Activated naive CD4-positive, alpha-beta T cell treated with anti-CD3 and anti-CD28 coated beads for 36 hours (primary cell): ENCODE measurements at regions not wholly inside any gene's neighbourhood (a gene's known extent, or its start where the extent isn't known, plus 50 kb on each side); places are given as distances from the start of the nearest gene placed in this dataset.

Experiments
- CTCF ChIA-PET: fragments of 350-600 bp; sonication (Branson Sonifier 250); formaldehyde crosslinking; loops from one replicate; lab custom pipeline; 2021; ENCODE audit warnings: antibody characterized with exemption; lab: Charles Lee
- DNase-seq: peaks from one replicate; pipeline ENCODE4 v3.0.0-alpha.2; 2020
- H3K27ac Mint-ChIP-seq: one replicate; pipeline ENCODE4 v1.8.0; 2021; ENCODE audit warnings: mild to moderate bottlenecking, mixed read lengths
- H3K27me3 Mint-ChIP-seq: one replicate; pipeline ENCODE4 v1.8.0; 2021; ENCODE audit warnings: low read depth, mixed read lengths
- H3K36me3 Mint-ChIP-seq: one replicate; pipeline ENCODE4 v1.8.0; 2021; ENCODE audit warnings: low read depth, mixed read lengths
- H3K4me1 Mint-ChIP-seq: one replicate; pipeline ENCODE4 v1.8.0; 2021; ENCODE audit warnings: low read depth, mixed read lengths
- H3K4me3 Mint-ChIP-seq: one replicate; pipeline ENCODE4 v1.8.0; 2021; ENCODE audit warnings: mild to moderate bottlenecking, moderate library complexity, mixed read lengths
- H3K9me3 Mint-ChIP-seq: one replicate; pipeline ENCODE4 v1.8.0; 2021; ENCODE audit warnings: mixed read lengths
- intact Hi-C: fragments of 100-400 bp; cut with micrococcal nuclease; formaldehyde crosslinking; loops from one replicate; pipeline ENCODE4 v1.15.1; 2023

DNA sequence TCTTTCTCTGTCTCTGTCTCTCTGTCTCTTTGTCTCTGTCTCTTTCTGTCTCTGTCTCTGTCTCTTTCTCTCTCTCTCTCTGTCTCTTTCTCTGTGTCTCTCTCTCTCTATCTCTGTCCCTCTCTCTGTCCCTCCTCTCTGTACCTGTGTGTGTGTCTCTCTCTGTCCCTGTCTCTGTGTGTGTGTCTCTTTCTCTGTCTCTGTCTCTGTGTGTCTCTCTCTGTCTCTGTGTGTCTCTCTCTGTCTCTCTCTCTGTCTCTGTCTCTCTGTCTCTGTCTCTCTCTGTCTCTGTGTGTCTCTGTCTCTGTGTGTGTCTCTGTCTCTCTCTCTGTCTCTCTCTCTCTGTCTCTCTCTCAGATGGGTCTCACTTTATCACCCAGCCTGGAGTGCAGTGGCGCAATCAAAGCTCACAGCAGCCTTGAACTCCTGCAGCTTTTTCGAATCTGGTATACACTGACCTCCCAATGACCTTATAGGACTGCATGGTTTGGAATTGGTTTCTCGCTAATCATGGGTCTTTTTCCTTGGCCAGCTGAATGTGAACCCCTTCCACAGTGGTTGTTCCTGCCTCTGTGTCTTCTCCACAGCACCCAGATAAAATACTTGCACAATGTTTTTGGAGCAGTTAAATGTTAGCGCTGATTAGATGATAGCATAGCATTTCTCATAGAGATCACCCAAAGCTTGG, 102.6 kb upstream of the KLHL25 start:
- no peak for DNase-seq
- intact Hi-C loops, result no loop called here
- CTCF ChIA-PET, result no interaction called here
- Mint-ChIP-seq H3K4me3 (no peak overlapping the region), H3K9me3 (no peaks in the 10 kb centered on the region), H3K36me3 (no peaks in the 10 kb centered on the region), H3K4me1 (no peaks in the 10 kb centered on the region), H3K27ac (no peak overlapping the region), H3K27me3 (peaks cover 20% of the 10 kb centered on the region)

DNA sequence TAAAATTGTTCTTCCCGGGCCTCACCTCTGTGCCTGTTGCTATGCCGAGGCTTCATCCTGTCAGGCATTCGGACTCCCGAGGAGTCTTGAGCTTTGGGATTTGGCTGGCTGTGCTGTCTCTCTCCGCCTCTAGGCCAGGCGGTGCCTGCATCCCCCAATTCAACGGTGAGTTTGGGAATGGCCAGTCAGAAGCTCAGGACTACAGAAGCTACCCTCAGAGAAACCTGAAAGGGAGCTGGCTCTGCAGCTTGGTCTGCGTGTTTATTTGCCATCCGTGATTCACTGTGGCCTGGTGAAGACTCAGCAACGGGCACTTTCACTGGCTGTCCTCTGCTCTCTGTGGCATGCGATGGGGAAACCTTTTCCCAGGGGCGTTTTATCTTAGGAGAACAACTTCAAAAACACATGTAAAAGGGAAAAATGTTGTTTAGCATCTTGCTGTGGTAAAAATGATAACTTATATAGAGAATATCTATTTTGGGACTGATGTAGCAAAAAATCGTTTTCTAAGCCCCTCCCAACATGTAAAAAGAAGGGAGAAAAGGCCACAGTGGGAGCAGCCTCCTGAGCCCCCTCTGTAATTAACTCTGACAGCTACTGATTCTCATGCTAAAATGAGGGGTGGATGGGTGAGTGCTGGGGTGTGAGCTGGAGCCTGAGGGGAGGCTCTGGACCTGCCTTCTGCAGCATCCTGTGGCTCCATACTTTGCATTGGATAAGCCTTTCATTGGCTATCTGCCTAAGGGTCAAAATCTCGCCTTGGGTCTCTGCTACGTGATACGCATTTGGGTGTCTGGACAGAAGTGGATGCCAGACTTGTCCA, 103.4 kb upstream of the KLHL25 start:
- CTCF ChIA-PET, result no interaction called here
- no peaks in the 10 kb centered on the region for H3K36me3 Mint-ChIP-seq

GRCh38 chr15:85899927-85900326, 105.2 kb upstream of the KLHL25 start:
- DNase-seq, result no peak
- H3K27me3 Mint-ChIP-seq, result peaks cover 13% of the 10 kb centered on the region
- H3K36me3 Mint-ChIP-seq, result no peaks in the 10 kb centered on the region
- CTCF ChIA-PET, result no interaction called here
- no peak overlapping the region for H3K4me3 Mint-ChIP-seq
- no peaks in the 10 kb centered on the region for H3K9me3 Mint-ChIP-seq
- intact Hi-C loops, result no loop called here
- no peak overlapping the region for H3K27ac Mint-ChIP-seq
- no peaks in the 10 kb centered on the region for H3K4me1 Mint-ChIP-seq

More for the DNA sequence above, 103.4 kb upstream of the KLHL25 start:
- intact Hi-C loops, result no loop called here
- Mint-ChIP-seq H3K27me3 (peaks cover 15% of the 10 kb centered on the region), H3K4me3 (no peak overlapping the region), H3K4me1 (no peaks in the 10 kb centered on the region), H3K27ac (no peak overlapping the region), H3K9me3 (no peaks in the 10 kb centered on the region)
- no peak for DNase-seq

DNA sequence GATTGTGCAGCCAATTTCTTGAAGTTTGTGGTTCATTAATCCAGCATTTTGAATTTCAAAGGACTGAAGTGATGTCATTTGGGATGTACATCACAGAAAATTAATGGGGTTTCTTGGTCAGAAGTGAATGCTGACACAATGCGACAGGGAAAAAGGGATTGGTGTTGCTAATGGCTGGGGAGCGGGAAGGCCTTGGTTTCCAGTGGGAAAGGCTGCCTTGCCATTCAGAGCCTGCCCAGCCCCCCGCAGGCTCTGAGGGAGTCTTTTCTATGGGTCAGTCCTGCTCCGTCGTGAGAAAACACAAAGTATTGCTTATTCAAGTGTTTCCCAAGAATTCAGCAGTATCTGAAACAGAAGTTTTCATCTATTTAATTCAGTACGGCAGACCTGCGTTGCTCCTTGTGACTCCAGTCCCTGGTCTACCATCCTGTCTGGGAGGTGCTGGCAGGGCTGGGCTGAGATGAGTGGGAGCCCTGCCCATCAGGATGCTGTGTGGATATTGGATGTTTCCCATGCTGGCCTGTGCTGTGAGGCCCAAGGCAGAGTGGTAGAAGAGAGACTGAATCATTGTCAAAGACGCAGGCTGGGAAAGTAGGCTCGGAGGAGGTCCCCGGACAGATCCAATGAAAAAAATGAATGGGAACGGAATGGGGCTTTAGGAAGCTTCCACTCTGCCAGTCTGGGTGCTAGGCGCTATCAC, 111.2 kb upstream of the KLHL25 start:
- H3K36me3 Mint-ChIP-seq, result no peaks in the 10 kb centered on the region
- no peaks in the 10 kb centered on the region for H3K4me1 Mint-ChIP-seq
- H3K27ac Mint-ChIP-seq, result no peak overlapping the region
- no peaks in the 10 kb centered on the region for H3K27me3 Mint-ChIP-seq
- DNase-seq, result no peak
- CTCF ChIA-PET, result no interaction called here
- no peaks in the 10 kb centered on the region for H3K9me3 Mint-ChIP-seq
- no peak overlapping the region for H3K4me3 Mint-ChIP-seq
- intact Hi-C loops, result no loop called here

- CTCF ChIA-PET, result interaction anchor here (0.6 kb wide), 1 partner anchor 1991 kb away, joined by 3 read pairs; no protein-coding TSS in a partner anchor
- intact Hi-C loops, result no loop called here
- H3K27me3 Mint-ChIP-seq, result no peaks in the 10 kb centered on the region
- no peak overlapping the region for H3K4me3 Mint-ChIP-seq
- no peaks in the 10 kb centered on the region for H3K4me1 Mint-ChIP-seq
- no peak for DNase-seq
- H3K27ac Mint-ChIP-seq, result no peak overlapping the region
- no peaks in the 10 kb centered on the region for H3K36me3 Mint-ChIP-seq
- no peaks in the 10 kb centered on the region for H3K9me3 Mint-ChIP-seq
Measured at GRCh38 chr15:85906640-85907039, 111.9 kb upstream of the KLHL25 start.

GRCh38 chr15:85910834-85911233, 116.1 kb upstream of the KLHL25 start:
- CTCF ChIA-PET, result no interaction called here
- Mint-ChIP-seq H3K4me3 (no peak overlapping the region), H3K36me3 (no peaks in the 10 kb centered on the region), H3K4me1 (no peaks in the 10 kb centered on the region), H3K9me3 (no peaks in the 10 kb centered on the region), H3K27ac (no peak overlapping the region), H3K27me3 (no peaks in the 10 kb centered on the region)
- intact Hi-C loops, result no loop called here
- DNase-seq, result no peak

- peaks cover 3% of the 10 kb centered on the region for H3K27me3 Mint-ChIP-seq
- intact Hi-C loops, result no loop called here
- H3K9me3 Mint-ChIP-seq, result no peaks in the 10 kb centered on the region
- CTCF ChIA-PET, result no interaction called here
- no peak overlapping the region for H3K4me3 Mint-ChIP-seq
- no peak for DNase-seq
- H3K36me3 Mint-ChIP-seq, result no peaks in the 10 kb centered on the region
- no peaks in the 10 kb centered on the region for H3K4me1 Mint-ChIP-seq
- no peak overlapping the region for H3K27ac Mint-ChIP-seq
Measured at GRCh38 chr15:85913461-85913860, 118.7 kb upstream of the KLHL25 start.

DNA sequence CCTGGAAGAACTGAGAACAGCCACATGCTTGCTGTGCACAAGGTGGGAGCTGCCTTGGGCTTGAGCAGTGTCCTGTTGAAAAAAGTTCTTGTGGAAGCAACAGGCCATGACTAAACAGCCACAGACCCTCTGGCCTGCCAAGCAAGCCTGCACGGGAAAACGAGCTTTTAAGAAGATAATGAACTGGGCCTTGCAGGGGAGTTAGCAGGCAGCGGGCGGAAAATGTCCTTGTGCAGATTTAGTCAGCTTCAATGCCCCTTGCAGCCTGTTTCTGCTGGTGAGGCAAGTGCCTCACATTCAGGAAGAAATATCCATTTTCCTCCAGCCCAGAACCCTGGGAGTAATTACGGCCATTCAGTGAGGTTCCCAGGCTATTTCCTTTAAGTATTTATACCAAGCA, 126.2 kb upstream of the KLHL25 start:
- Mint-ChIP-seq H3K27ac (no peak overlapping the region), H3K4me3 (no peak overlapping the region), H3K4me1 (no peaks in the 10 kb centered on the region), H3K27me3 (peaks cover 5% of the 10 kb centered on the region), H3K36me3 (no peaks in the 10 kb centered on the region), H3K9me3 (no peaks in the 10 kb centered on the region)
- CTCF ChIA-PET, result no interaction called here
- no peak for DNase-seq
- intact Hi-C loops, result no loop called here

DNA sequence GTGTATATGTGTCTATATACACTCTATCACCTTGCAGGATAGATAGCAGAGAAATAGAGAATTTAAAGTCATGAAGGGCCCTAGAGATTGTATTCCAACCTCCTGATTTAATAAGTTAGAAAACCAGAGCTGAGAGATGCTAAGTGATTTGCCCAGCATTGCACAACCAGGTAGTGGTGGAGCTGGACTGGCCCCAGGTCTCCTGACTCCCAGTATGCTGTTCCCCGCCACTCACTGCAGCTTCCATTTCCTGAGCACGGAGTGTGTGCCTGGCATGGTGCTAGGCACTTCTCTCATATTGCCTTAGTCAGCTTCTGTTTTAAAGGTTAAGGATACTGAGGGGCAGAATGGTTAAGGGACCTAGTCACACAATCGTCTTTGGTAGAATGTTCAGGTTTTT, 129.4 kb upstream of the KLHL25 start:
- peaks cover 2% of the 10 kb centered on the region for H3K27me3 Mint-ChIP-seq
- no peak for DNase-seq
- H3K4me1 Mint-ChIP-seq, result peaks cover 21% of the 10 kb centered on the region
- no peak overlapping the region for H3K27ac Mint-ChIP-seq
- H3K9me3 Mint-ChIP-seq, result no peaks in the 10 kb centered on the region
- intact Hi-C loops, result no loop called here
- CTCF ChIA-PET, result no interaction called here
- H3K4me3 Mint-ChIP-seq, result no peak overlapping the region
- H3K36me3 Mint-ChIP-seq, result no peaks in the 10 kb centered on the region

DNA sequence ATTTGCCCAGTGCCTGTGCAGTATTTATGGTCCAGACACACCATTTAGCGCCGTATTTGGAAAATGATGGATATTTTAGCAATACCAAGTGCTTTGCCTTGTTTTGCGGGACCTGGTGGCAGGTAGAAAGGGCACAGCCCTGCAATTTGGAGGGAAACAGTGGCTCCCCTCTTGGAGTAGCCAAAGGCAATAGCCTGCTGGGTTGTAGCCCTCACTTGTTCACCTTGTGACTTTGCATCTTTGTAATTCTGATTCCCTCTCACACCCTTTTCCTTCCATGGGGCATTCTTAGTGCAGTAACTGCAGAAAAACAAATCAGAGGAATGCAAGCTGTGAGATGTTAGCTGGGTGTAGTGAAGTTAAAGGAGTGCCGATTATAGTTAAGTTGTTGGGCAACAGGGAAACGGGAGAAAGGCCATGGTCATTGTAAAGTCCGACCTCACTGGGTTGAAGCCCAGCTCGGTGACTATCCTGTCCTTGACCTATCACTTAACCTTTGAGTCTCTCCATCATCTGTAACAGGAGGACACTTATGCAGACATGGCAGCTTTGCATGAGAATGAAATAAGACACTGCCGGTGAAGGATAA, 131.0 kb upstream of the KLHL25 start:
- no peak overlapping the region for H3K4me3 Mint-ChIP-seq
- peaks cover 21% of the 10 kb centered on the region for H3K4me1 Mint-ChIP-seq
- DNase-seq, result no peak
- H3K27me3 Mint-ChIP-seq, result no peaks in the 10 kb centered on the region
- no peaks in the 10 kb centered on the region for H3K9me3 Mint-ChIP-seq
- intact Hi-C loops, result no loop called here
- no peak overlapping the region for H3K27ac Mint-ChIP-seq
- CTCF ChIA-PET, result no interaction called here
- H3K36me3 Mint-ChIP-seq, result no peaks in the 10 kb centered on the region

GRCh38 chr15:85926834-85927233, 132.1 kb upstream of the KLHL25 start:
- no peaks in the 10 kb centered on the region for H3K36me3 Mint-ChIP-seq
- peaks cover 26% of the 10 kb centered on the region for H3K4me1 Mint-ChIP-seq
- H3K27me3 Mint-ChIP-seq, result no peaks in the 10 kb centered on the region
- H3K9me3 Mint-ChIP-seq, result no peaks in the 10 kb centered on the region
- H3K4me3 Mint-ChIP-seq, result no peak overlapping the region
- intact Hi-C loops, result no loop called here
- no peak for DNase-seq
- CTCF ChIA-PET, result no interaction called here
- no peak overlapping the region for H3K27ac Mint-ChIP-seq

DNA sequence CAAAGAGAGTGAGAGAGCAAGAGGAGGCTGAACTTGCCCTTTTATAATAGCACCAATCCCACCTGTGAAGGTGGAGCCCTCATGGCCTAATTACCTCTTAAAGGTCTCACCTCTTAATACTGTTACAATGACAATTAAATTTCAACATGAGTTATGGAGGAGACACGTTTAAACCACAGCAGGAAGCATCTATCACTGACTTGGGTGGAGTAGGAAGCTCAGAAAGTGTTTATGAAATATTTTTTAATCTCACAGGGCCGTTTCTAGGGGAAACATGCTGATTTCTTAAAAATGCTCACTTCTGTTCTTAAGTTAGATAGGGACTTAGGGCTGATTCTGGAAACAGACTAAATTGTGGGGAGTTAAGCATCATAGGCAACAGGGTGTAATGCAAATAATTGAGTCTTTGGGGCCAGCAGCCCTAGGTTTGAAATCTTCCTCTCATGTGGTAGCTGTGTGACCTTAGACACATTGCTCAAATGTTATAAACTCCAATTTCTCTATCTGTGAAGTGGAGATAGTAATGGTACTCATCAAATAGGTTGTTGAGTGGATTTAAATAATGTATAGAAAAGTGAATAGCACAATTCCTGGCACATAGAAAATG, 133.3 kb upstream of the KLHL25 start:
- no peak overlapping the region for H3K27ac Mint-ChIP-seq

More for the DNA sequence above, 133.3 kb upstream of the KLHL25 start:
- H3K27me3 Mint-ChIP-seq, result peaks cover 2% of the 10 kb centered on the region
- CTCF ChIA-PET, result no interaction called here
- no peaks in the 10 kb centered on the region for H3K9me3 Mint-ChIP-seq
- DNase-seq, result no peak
- no peaks in the 10 kb centered on the region for H3K36me3 Mint-ChIP-seq
- H3K4me3 Mint-ChIP-seq, result no peak overlapping the region
- H3K4me1 Mint-ChIP-seq, result peaks cover 26% of the 10 kb centered on the region
- intact Hi-C loops, result no loop called here
